GM13976 (cell line): ENCODE measurements at regions not wholly inside any gene's neighbourhood (a gene's known extent, or its start where the extent isn't known, plus 50 kb on each side); places are given as distances from the start of the nearest gene placed in this dataset.

Experiments used
- DNase-seq: peaks from one replicate; pipeline ENCODE4 v3.0.0; 2012; ENCODE audit warnings: low spot score
- CTCF ChIP-seq: IDR thresholded peaks from 2 replicates; pipeline ENCODE4 v1.5.1; 2012; ENCODE audit warnings: borderline replicate concordance, mild to moderate bottlenecking; ENCODE audit not compliant: insufficient read depth; ENCODE audit errors: extremely low read depth, missing control alignments, control extremely low read depth
- in situ Hi-C: fragments of 300-500 bp; cut with MboI; formaldehyde crosslinking; loops from one replicate; pipeline ENCODE4 v1.12.0; 2022; ENCODE audit warnings: low sequenced_read_pairs, mixed read lengths, inconsistent platforms; ENCODE audit not compliant: unreplicated experiment

GRCh38 chr4:122227202-122227601, 75.1 kb downstream of the BLTP1 start:
- DNase-seq, result no peak
- in situ Hi-C loops, result no loop called here

GRCh38 chr4:122229857-122230256, 77.7 kb downstream of the BLTP1 start:
- no peak for DNase-seq
- TF ChIP-seq CTCF, result no peak
- in situ Hi-C loops, result no loop called here

More at GRCh38 chr4:122227202-122227601, 75.1 kb downstream of the BLTP1 start:
- no peak for TF ChIP-seq CTCF

GRCh38 chr4:122232633-122233032, 80.5 kb downstream of the BLTP1 start:
- no peak for TF ChIP-seq CTCF
- in situ Hi-C loops, result no loop called here
- DNase-seq, result no peak

- no peak for DNase-seq
- in situ Hi-C loops, result no loop called here
Observed at GRCh38 chr4:122234686-122235085, 82.6 kb downstream of the BLTP1 start.

GRCh38 chr4:122243785-122244184, 91.7 kb downstream of the BLTP1 start:
- TF ChIP-seq CTCF, result no peak
- in situ Hi-C loops, result no loop called here

More at GRCh38 chr4:122234686-122235085, 82.6 kb downstream of the BLTP1 start:
- TF ChIP-seq CTCF, result no peak

GRCh38 chr4:122244764-122245163, 92.6 kb downstream of the BLTP1 start:
- DNase-seq, result no peak
- in situ Hi-C loops, result no loop called here
- no peak for TF ChIP-seq CTCF

More at GRCh38 chr4:122243785-122244184, 91.7 kb downstream of the BLTP1 start:
- no peak for DNase-seq

GRCh38 chr4:122246551-122246950, 94.4 kb downstream of the BLTP1 start:
- no peak for TF ChIP-seq CTCF
- DNase-seq, result no peak
- in situ Hi-C loops, result no loop called here
